Omental fat pad (tissue), 3 donors: ENCODE measurements at regions not wholly inside any gene's neighbourhood (a gene's known extent, or its start where the extent isn't known, plus 50 kb on each side); places are given as distances from the start of the nearest gene placed in this dataset.
A peak's percentile ranks its signal among the peaks of the same experiment; 100 is the strongest.

Source experiments
- ATAC-seq: fragments of 150-250 bp; one replicate; pipeline ENCODE4 v1.9.1; 2016; ENCODE audit warnings: mild to moderate bottlenecking, moderate library complexity; ENCODE audit not compliant: low FRiP score
- DNase-seq: peaks from one replicate; pipeline ENCODE4 v3.0.0-alpha.2; 2019; ENCODE audit warnings: low spot score
- CTCF ChIP-seq, 3 donors: fragments of 450-650 bp; IDR thresholded peaks; one replicate each; pipeline ENCODE4 v1.5.1; 2016 to 2017; ENCODE audit warnings: antibody characterized with exemption in 3 of 3, mild to moderate bottlenecking in 3 of 3, moderate library complexity in 2 of 3

GRCh38 chr18:65423776-65424175, 327.0 kb upstream of the CDH7 start:
- no peak for ATAC-seq
- no peak for DNase-seq
- TF ChIP-seq CTCF (IDR thresholded peaks at IDR 0.05) = no peak

- ATAC-seq (peak; percentile 41), DNase-seq (no peak)
- no peak for TF ChIP-seq CTCF (IDR thresholded peaks at IDR 0.05)
These were observed 328.2 kb upstream of the CDH7 start for GRCh38 chr18:65422544-65423136.

GRCh38 chr18:65415098-65415497, 335.7 kb upstream of the CDH7 start:
- no peak for DNase-seq
- TF ChIP-seq CTCF (IDR thresholded peaks at IDR 0.05) = no peak
- no peak for ATAC-seq

- ATAC-seq = no peak
- no peak for TF ChIP-seq CTCF (IDR thresholded peaks at IDR 0.05)
- DNase-seq = no peak
These were observed 336.3 kb upstream of the CDH7 start for GRCh38 chr18:65414501-65414900.

- ATAC-seq (no peak), DNase-seq (no peak)
- TF ChIP-seq CTCF (IDR thresholded peaks at IDR 0.05) = no peak
These were observed 339.8 kb upstream of the CDH7 start for GRCh38 chr18:65411061-65411460.

- TF ChIP-seq CTCF (IDR thresholded peaks at IDR 0.05) = no peak
- no peak for ATAC-seq
These were observed 341.6 kb upstream of the CDH7 start for GRCh38 chr18:65409261-65409660.

GRCh38 chr18:65403534-65403933, 347.3 kb upstream of the CDH7 start:
- TF ChIP-seq CTCF (IDR thresholded peaks at IDR 0.05) = no peak
- DNase-seq (no peak), ATAC-seq (no peak)

More at GRCh38 chr18:65409261-65409660, 341.6 kb upstream of the CDH7 start:
- DNase-seq = no peak
